HepG2 (cell line): ENCODE measurements at regions not wholly inside any gene's neighbourhood (a gene's known extent, or its start where the extent isn't known, plus 50 kb on each side); places are given as distances from the start of the nearest gene placed in this dataset.
"Not testable (repeated sequence)": the region's sequence is repeated elsewhere in the genome, so short reads cannot be mapped to it uniquely, and the experiment has no call there.

ENCODE experiments used
- ATAC-seq: fragments of 200-7000 bp; cut with Tn5 transposase; 3 replicates; pipeline ENCODE4 v1.9.1; 2020; ENCODE audit warnings: mild to moderate bottlenecking, moderate library complexity
- BruUV-seq: library from RNA; stranded (reverse); fragments of 400-500 nt; replicated peaks from 2 replicates; lab custom pipeline; 2021; lab: Mats Ljungman, UMichigan
- CTCF ChIA-PET: fragments of 300-600 bp; formaldehyde crosslinking; extraction: SDS; loops from one replicate; lab custom pipeline; 2021; ENCODE audit warnings: low total read pairs, inconsistent platforms, low intra/inter-chr PET ratio; lab: Yijun Ruan, JAX
- POLR2A ChIA-PET: fragments of 350-600 bp; sonication (Branson Sonifier 250); formaldehyde crosslinking; loops from one replicate; lab custom pipeline; 2020; ENCODE audit warnings: antibody characterized with exemption, inconsistent platforms; lab: Yijun Ruan, JAX
- DNase-seq: peaks from one replicate; pipeline ENCODE4 v3.0.0-alpha.2; 2015; ENCODE audit warnings: low spot score
- FAIRE-seq: peaks from 3 replicates; lab custom pipeline; 2011; peaks lifted over from hg19 to GRCh38; lab: Jason Lieb, UNC
- H2AFZ ChIP-seq: one replicate; pipeline ENCODE4 v1.6.1; 2011; ENCODE audit warnings: low read length, inconsistent platforms
- H3K27ac ChIP-seq: fragments of 300-600 bp; 3 replicates; pipeline ENCODE4 v1.8.0; 2011; ENCODE audit warnings: mixed run types, mild to moderate bottlenecking, mixed read lengths, low read length, inconsistent platforms; ENCODE audit not compliant: insufficient read depth; ENCODE audit errors: extremely low read length
- H3K27me3 ChIP-seq, 2 experiments: fragments of 200-600 bp in 1 of 2; 2 replicates in 1 of 2; 3 replicates in 1 of 2; pipeline versions ENCODE4 v1.6.0 to v1.8.0; 2011; ENCODE audit warnings: low read length in 2 of 2, mild to moderate bottlenecking in 2 of 2, moderate library complexity in 2 of 2, inconsistent platforms in 1 of 2; ENCODE audit not compliant: insufficient read depth in 2 of 2, control insufficient read depth in 1 of 2
- H3K36me3 ChIP-seq, 2 experiments: fragments of 200-600 bp in 1 of 2; replicated peaks in 1 of 2; 2 replicates in 1 of 2; 3 replicates in 1 of 2; pipeline versions ENCODE4 v1.5.1 to v1.8.0; 2011; ENCODE audit warnings: low read length in 2 of 2, inconsistent platforms in 1 of 2; ENCODE audit not compliant: insufficient read depth in 2 of 2, control insufficient read depth in 1 of 2
- H3K4me1 ChIP-seq: 2 replicates; pipeline ENCODE4 v1.5.1; 2012; ENCODE audit warnings: low read length, inconsistent platforms; ENCODE audit not compliant: insufficient read depth
- H3K4me2 ChIP-seq: 2 replicates; pipeline ENCODE4 v1.6.0; 2011; ENCODE audit warnings: low read depth, low read length, inconsistent platforms
- H3K4me3 ChIP-seq, 3 experiments: fragments of 200-600 bp in 1 of 3; sonication (generic), shearing (Covaris generic) in 1 of 3; replicated peaks in 1 of 3; 2 replicates each; pipeline ENCODE4 v1.5.1; 2011 to 2016; ENCODE audit warnings: low read length in 3 of 3, inconsistent platforms in 2 of 3, low read depth in 2 of 3, mild to moderate bottlenecking in 2 of 3, control low read depth in 1 of 3, mixed read lengths in 1 of 3; ENCODE audit not compliant: insufficient read depth in 1 of 3
- H3K79me2 ChIP-seq: one replicate; pipeline ENCODE4 v1.6.1; 2011; ENCODE audit warnings: low read length, inconsistent platforms; ENCODE audit not compliant: insufficient read depth
- H3K9ac ChIP-seq: 2 replicates; pipeline ENCODE4 v1.6.0; 2011; ENCODE audit warnings: mild to moderate bottlenecking, low read depth, low read length, inconsistent platforms; ENCODE audit not compliant: insufficient read depth
- H3K9me3 ChIP-seq: 2 replicates; pipeline ENCODE4 v1.5.1; 2012; ENCODE audit warnings: mild to moderate bottlenecking, low read length
- H4K20me1 ChIP-seq: 2 replicates; pipeline ENCODE4 v1.6.0; 2011; ENCODE audit warnings: inconsistent platforms, mild to moderate bottlenecking, low read length, moderate library complexity; ENCODE audit not compliant: insufficient read depth
- NPAS2 ChIP-seq: sonication (generic); formaldehyde crosslinking; IDR thresholded peaks from 2 replicates; pipeline ENCODE4 v1.8.0; 2022; ENCODE audit warnings: mild to moderate bottlenecking, missing genetic modification reagents, borderline replicate concordance
- WGBS: methylation state at CpG from one replicate; pipeline ENCODE4 v1.1.6; 2017; ENCODE audit warnings: low lambda C conversion rate; 5-methylcytosine and 5-hydroxymethylcytosine counted together
- in situ Hi-C: cut with HindIII; loops from 2 replicates; pipeline ENCODE4 v1.10.0; 2017; ENCODE audit warnings: low pct_unique_long_range_greater_than_20kb; ENCODE audit not compliant: extremely low pct_ligation_motif_present
- intact Hi-C: fragments of 100-400 bp; cut with micrococcal nuclease; formaldehyde crosslinking; loops from one replicate; pipeline ENCODE4 v1.10.0; 2022; ENCODE audit not compliant: unreplicated experiment
- TF ChIP-seq, protein P1 (sequence below): IDR thresholded peaks from 2 replicates; pipeline ENCODE4 v1.6.1; 2012; ENCODE audit warnings: low read length, improper control_type of control experiment

DNA sequence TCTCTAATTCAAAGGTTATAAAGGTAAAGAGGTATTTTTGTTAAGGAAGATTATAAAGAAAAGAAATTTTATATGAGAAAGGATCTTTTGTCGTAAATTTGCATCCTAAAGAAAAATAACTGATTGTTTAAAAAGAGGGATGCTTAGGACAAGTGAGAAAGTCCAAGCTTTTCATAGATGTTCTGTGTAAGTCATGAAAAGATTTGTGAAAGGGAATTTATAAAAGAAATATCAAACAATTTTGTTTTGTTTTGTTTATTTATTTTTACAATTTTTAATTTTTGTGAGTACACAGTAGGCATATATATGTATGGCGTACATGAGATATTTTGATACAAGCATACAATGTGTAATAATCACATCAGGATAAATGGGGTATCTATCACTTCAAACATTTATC is 145.2 kb downstream of the ADSS2 start:
- 5% methylated on average over 2 of the region's 2 CpGs for WGBS
- intact Hi-C loops: no loop called here
- Histone ChIP-seq H3K27ac (no peak overlapping the region), H2AFZ (no peak overlapping the region), H3K9ac (no peak overlapping the region), H3K4me2 (no peak overlapping the region), H3K4me3 (no peak overlapping the region), H3K36me3 (no peaks in the 10 kb centered on the region), H3K9me3 (no peaks in the 10 kb centered on the region), H3K27me3 (peaks cover 0 to 8% of the 10 kb centered on the region in 2 experiments; a peak in 3 of 5 replicates), H4K20me1 (no peaks in the 10 kb centered on the region), H3K79me2 (no peaks in the 10 kb centered on the region), H3K4me1 (no peaks in the 10 kb centered on the region; the same call in 1 of the 2 replicates)
- FAIRE-seq: no peak
- ATAC-seq: no peak
- CTCF ChIA-PET: no interaction called here
- no peak for DNase-seq
- no TSS peak for BruUV-seq
- in situ Hi-C loops: no loop called here
- POLR2A ChIA-PET: no interaction called here
- TF ChIP-seq, protein P1, sequence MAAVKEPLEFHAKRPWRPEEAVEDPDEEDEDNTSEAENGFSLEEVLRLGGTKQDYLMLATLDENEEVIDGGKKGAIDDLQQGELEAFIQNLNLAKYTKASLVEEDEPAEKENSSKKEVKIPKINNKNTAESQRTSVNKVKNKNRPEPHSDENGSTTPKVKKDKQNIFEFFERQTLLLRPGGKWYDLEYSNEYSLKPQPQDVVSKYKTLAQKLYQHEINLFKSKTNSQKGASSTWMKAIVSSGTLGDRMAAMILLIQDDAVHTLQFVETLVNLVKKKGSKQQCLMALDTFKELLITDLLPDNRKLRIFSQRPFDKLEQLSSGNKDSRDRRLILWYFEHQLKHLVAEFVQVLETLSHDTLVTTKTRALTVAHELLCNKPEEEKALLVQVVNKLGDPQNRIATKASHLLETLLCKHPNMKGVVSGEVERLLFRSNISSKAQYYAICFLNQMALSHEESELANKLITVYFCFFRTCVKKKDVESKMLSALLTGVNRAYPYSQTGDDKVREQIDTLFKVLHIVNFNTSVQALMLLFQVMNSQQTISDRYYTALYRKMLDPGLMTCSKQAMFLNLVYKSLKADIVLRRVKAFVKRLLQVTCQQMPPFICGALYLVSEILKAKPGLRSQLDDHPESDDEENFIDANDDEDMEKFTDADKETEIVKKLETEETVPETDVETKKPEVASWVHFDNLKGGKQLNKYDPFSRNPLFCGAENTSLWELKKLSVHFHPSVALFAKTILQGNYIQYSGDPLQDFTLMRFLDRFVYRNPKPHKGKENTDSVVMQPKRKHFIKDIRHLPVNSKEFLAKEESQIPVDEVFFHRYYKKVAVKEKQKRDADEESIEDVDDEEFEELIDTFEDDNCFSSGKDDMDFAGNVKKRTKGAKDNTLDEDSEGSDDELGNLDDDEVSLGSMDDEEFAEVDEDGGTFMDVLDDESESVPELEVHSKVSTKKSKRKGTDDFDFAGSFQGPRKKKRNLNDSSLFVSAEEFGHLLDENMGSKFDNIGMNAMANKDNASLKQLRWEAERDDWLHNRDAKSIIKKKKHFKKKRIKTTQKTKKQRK: no peak
- no peak for TF ChIP-seq NPAS2 (CRISPR knock-in tag)

DNA sequence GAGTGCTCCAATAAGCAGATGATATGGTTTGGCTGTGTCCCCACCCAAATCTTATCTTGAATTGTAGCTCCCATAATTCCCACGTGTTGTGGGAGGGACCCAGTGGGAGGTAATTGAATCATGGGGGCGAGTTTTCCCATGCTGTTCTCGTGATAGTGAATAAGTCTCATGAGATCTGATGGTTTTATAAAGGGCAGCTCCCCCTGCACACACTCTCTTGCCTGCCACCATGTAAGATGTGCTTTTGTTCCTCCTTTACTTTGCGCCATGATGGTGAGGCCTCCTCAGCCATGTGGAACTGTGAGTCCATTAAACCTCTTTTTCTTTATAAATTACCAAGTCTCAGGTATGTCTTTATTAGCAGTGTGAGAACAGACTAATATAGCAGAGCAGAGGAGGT is 142.5 kb downstream of the ADSS2 start:
- DNase-seq, CTCF ChIA-PET: not testable (repeated sequence)

More for the DNA sequence above, 142.5 kb downstream of the ADSS2 start:
- ATAC-seq, H3K27ac ChIP-seq, H3K4me2 ChIP-seq, H3K36me3 ChIP-seq, H3K9me3 ChIP-seq, H3K9ac ChIP-seq, H2AFZ ChIP-seq, POLR2A ChIA-PET, H3K4me1 ChIP-seq, H3K4me3 ChIP-seq, H3K79me2 ChIP-seq, in situ Hi-C loops, intact Hi-C loops, BruUV-seq, H4K20me1 ChIP-seq, FAIRE-seq: not testable (repeated sequence)
- H3K27me3 ChIP-seq: peaks cover 0 to 11% of the 10 kb centered on the region in 2 experiments; a peak in 2 of 5 replicates
- 1% methylated on average over 4 of the region's 4 CpGs for WGBS
